ENCODE measurements at regions not wholly inside any gene's neighbourhood (a gene's known extent, or its start where the extent isn't known, plus 50 kb on each side); places are given as distances from the start of the nearest gene placed in this dataset.
"Not testable (repeated sequence)": the region's sequence is repeated elsewhere in the genome, so short reads cannot be mapped to it uniquely, and the experiment has no call there.

DNA sequence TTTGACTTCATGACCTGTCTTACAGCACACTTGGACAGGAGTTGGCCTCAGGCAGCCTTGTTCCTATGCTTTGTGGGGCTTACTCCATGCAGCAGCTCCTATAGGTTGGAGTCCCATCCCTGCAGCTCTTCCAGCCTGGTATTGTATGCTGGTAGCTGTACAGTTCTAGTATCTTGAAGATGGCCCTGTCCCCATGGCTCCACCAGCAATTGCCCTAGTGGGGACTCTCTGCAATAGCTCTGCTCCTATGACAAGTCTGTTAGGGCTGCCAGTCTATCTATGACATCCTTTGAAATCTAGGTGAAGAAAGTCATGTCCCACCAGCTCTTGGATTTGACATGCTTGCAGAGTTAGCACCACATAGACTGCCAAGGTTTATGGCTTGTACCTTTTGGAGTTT, 252.6 kb downstream of the ANTXR2 start:
- no peak for FAIRE-seq
- TF ChIP-seq SPI1 (IDR thresholded peaks at IDR 0.05; ENCODE audit: low read depth, low read length) (no peak), TAF1 (IDR thresholded peaks at IDR 0.05; ENCODE audit: low read depth, low read length) (no peak), PAX5 (IDR thresholded peaks at IDR 0.05; ENCODE audit: insufficient read depth, low read length, severe bottlenecking) (no peak), POLR2AphosphoS5 (IDR thresholded peaks at IDR 0.05; ENCODE audit: low read depth, low read length) (no peak), POLR2A (IDR thresholded peaks at IDR 0.05; ENCODE audit: low read depth, low read length) (no peak), POU2F2 (IDR thresholded peaks at IDR 0.05; ENCODE audit: low read depth, low read length) (no peak)
- DNase-seq (ENCODE audit: insufficient read length, low spot score) = no peak

DNA sequence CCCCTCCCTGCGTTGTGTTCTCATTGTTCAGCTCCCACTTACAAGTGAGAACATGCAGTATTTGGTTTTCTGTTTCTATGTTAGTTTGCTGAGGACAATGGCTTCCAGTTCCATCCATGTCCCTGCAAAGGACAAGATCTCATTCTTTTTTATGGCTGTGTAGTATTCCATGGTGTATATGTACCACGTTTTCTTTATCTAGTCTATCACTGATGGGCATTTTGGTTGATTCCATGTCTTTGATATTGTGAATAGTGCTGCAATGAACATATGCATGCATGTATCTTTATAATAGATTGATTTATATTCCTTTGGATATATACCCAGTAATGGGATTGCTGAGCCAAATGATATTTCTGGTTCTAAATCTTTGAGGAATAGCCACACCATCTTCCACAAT, 265.1 kb downstream of the ANTXR2 start:
- DNase-seq (ENCODE audit: insufficient read length, low spot score); FAIRE-seq: not testable (repeated sequence)

DNA sequence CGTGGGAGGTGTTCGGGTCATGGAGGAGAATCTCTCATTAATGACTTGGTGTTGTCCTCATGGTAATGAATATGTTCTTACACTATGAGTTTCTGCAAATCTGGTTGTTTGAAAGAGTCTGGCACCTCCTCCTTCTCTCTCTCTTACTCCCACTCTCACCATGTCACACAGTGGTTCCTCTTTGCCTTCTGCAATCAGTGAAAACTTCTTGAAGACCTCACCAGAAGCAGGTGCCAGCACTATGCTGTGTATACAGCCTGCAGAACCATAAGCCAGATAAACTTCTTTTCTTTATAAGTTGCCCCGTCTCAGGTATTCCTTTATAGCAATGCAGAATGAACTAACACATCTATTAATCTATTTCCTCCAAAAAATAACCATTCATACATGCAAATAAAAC, 275.0 kb downstream of the ANTXR2 start:
- TF ChIP-seq TAF1 (IDR thresholded peaks at IDR 0.05; ENCODE audit: low read depth, low read length) (no peak), POLR2AphosphoS5 (IDR thresholded peaks at IDR 0.05; ENCODE audit: low read depth, low read length) (no peak), SPI1 (IDR thresholded peaks at IDR 0.05; ENCODE audit: low read depth, low read length) (no peak), PAX5 (IDR thresholded peaks at IDR 0.05; ENCODE audit: insufficient read depth, low read length, severe bottlenecking) (no peak), POLR2A (IDR thresholded peaks at IDR 0.05; ENCODE audit: low read depth, low read length) (no peak), POU2F2 (IDR thresholded peaks at IDR 0.05; ENCODE audit: low read depth, low read length) (no peak)
- FAIRE-seq (no peak), DNase-seq (ENCODE audit: insufficient read length, low spot score) (no peak)

DNA sequence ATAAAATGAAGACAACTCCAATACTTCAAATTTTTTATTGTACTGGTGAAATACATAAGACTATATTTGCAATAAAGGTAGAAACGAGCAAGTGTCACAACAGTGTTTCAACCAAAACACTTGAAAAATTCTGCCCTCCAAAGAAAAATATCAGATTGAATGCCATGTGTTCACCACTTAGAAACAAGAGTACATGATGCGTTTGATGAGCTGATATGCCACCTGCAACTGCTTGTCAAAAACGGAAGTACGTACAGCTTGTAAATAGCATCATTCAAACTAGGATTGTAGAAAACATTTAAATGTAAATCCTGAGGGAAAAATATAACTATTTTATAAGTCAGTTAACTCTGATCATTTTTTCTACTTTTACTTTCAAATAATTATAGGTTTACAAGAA, 276.1 kb downstream of the ANTXR2 start:
- no peak for TF ChIP-seq PAX5 (IDR thresholded peaks at IDR 0.05; ENCODE audit: insufficient read depth, low read length, severe bottlenecking)
- TF ChIP-seq POU2F2 (IDR thresholded peaks at IDR 0.05; ENCODE audit: low read depth, low read length) = no peak
- TF ChIP-seq POLR2A (IDR thresholded peaks at IDR 0.05; ENCODE audit: low read depth, low read length) = no peak
- no peak for TF ChIP-seq POLR2AphosphoS5 (IDR thresholded peaks at IDR 0.05; ENCODE audit: low read depth, low read length)
- no peak for TF ChIP-seq TAF1 (IDR thresholded peaks at IDR 0.05; ENCODE audit: low read depth, low read length)
- TF ChIP-seq SPI1 (IDR thresholded peaks at IDR 0.05; ENCODE audit: low read depth, low read length) = no peak
- FAIRE-seq (no peak), DNase-seq (ENCODE audit: insufficient read length, low spot score) (no peak)

DNA sequence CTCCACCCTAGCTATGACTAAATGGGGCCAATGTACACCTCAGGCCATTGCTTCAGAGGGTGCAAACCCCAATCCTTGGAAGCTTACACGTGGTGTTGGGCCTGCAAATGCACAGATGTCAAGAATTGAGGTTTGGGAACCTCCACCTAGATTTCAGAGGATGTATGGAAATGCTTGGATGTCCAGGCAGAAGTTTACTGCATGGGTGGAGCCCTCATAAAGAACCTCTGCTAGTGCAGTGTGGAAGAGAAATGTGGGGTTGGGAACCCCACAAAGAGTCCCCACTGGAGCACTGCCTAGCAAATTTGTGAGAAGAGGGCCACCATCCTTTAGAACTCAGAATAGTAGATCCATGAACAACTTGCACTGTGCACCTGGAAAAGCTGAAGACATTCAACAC, 284.1 kb downstream of the ANTXR2 start:
- no peak for TF ChIP-seq PAX5 (IDR thresholded peaks at IDR 0.05; ENCODE audit: insufficient read depth, low read length, severe bottlenecking)
- no peak for TF ChIP-seq TAF1 (IDR thresholded peaks at IDR 0.05; ENCODE audit: low read depth, low read length)
- no peak for TF ChIP-seq POLR2AphosphoS5 (IDR thresholded peaks at IDR 0.05; ENCODE audit: low read depth, low read length)
- no peak for FAIRE-seq
- no peak for DNase-seq (ENCODE audit: insufficient read length, low spot score)

DNA sequence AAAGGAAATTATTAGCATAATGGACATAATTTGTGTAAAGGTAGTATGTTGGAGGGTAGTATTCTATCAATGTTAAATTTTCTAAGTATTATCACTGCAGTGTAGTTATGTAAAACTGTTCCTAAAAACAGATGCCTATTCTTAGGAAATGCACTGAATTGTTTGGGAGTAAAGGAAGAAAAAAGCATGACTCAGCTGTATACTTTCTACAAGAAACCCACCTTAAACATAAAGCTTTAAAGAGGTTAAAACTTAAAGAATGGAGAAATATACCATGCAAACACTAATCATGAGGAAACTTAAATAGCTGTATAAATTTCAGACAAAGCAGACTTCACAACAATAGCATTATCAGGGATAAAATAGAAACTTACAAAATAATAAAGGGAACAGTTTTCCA, 292.9 kb downstream of the ANTXR2 start:
- DNase-seq (ENCODE audit: insufficient read length, low spot score) (no peak), FAIRE-seq (no peak)
- TF ChIP-seq PAX5 (IDR thresholded peaks at IDR 0.05; ENCODE audit: insufficient read depth, low read length, severe bottlenecking) (no peak), TAF1 (IDR thresholded peaks at IDR 0.05; ENCODE audit: low read depth, low read length) (no peak), SPI1 (IDR thresholded peaks at IDR 0.05; ENCODE audit: low read depth, low read length) (no peak), POLR2AphosphoS5 (IDR thresholded peaks at IDR 0.05; ENCODE audit: low read depth, low read length) (no peak), POU2F2 (IDR thresholded peaks at IDR 0.05; ENCODE audit: low read depth, low read length) (no peak), POLR2A (IDR thresholded peaks at IDR 0.05; ENCODE audit: low read depth, low read length) (no peak)

DNA sequence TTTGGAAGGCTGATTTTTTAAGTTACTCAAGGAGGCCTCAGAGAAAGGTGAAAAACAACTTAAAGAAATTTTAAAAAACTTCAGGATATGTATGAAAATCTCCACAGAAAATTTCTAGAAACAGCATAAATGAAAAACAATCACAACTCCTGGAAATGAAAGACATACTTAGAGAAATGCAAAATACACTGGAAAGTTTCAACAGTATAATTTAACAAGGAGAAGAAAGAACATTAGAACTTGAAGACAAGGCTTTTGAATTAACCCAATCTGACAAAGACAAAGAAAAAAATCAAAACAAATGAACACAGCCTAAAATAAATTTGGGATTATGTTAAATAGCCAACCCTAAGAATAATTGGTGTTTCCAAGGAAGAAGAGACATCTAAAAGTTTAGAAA, 300.5 kb downstream of the ANTXR2 start:
- TF ChIP-seq POU2F2 (IDR thresholded peaks at IDR 0.05; ENCODE audit: low read depth, low read length) (no peak), POLR2A (IDR thresholded peaks at IDR 0.05; ENCODE audit: low read depth, low read length) (no peak)
- no peak for FAIRE-seq
- no peak for DNase-seq (ENCODE audit: insufficient read length, low spot score)

DNA sequence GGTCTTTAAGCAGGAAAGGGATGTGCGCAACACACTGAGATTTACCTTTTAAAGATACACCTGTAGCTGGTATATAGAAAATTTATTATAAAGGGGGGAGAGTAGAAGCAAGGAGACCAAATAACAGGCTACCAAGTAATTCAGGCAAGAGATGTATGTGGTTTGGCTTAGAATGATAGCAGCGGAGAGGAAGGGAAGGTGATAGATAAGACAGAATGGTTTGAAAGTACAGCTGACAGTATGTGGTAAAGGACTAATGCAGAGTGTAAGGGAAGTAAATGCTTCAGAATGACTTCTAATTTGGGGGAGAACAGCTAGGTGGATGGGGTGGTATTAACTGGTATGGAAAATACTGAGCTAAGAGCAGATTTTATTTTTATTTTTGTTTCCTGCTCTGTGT, 308.9 kb downstream of the ANTXR2 start:
- no peak for FAIRE-seq
- DNase-seq (ENCODE audit: insufficient read length, low spot score) = no peak
- TF ChIP-seq POU2F2 (IDR thresholded peaks at IDR 0.05; ENCODE audit: low read depth, low read length) (no peak), PAX5 (IDR thresholded peaks at IDR 0.05; ENCODE audit: insufficient read depth, low read length, severe bottlenecking) (no peak), SPI1 (IDR thresholded peaks at IDR 0.05; ENCODE audit: low read depth, low read length) (no peak), POLR2AphosphoS5 (IDR thresholded peaks at IDR 0.05; ENCODE audit: low read depth, low read length) (no peak), TAF1 (IDR thresholded peaks at IDR 0.05; ENCODE audit: low read depth, low read length) (no peak), POLR2A (IDR thresholded peaks at IDR 0.05; ENCODE audit: low read depth, low read length) (no peak)

DNA sequence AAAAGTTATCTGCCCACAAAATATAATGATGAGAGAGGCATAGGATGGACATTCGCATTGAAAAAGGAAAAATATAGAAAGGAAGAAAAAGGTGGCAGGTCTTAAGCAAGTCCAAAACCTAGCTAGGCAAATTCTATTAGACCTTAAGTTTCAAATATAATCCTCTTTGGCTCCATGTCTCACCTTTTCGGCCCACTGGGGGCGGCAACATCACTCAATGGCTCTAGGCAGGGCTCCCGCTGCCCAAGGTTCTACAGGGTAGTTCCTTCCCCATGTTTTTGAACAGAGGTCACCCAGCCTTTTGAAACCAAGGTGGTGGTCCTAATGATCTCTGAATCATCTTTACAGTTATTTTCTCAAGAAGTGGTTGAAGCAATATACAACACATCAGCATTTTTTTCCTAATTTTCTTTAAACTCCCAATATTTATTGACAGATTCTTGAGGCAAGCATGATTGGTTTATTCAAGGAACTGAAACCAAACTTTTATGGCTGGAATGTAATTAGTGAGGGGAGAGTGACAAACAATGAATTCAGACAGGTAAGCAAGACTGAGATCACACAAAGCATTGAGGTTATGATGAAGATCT, 309.4 kb downstream of the ANTXR2 start:
- TF ChIP-seq TAF1 (IDR thresholded peaks at IDR 0.05; ENCODE audit: low read depth, low read length) = no peak
- TF ChIP-seq SPI1 (IDR thresholded peaks at IDR 0.05; ENCODE audit: low read depth, low read length) = no peak
- no peak for TF ChIP-seq POLR2AphosphoS5 (IDR thresholded peaks at IDR 0.05; ENCODE audit: low read depth, low read length)
- TF ChIP-seq PAX5 (IDR thresholded peaks at IDR 0.05; ENCODE audit: insufficient read depth, low read length, severe bottlenecking) = no peak
- DNase-seq (ENCODE audit: insufficient read length, low spot score) (no peak), FAIRE-seq (no peak)

DNA sequence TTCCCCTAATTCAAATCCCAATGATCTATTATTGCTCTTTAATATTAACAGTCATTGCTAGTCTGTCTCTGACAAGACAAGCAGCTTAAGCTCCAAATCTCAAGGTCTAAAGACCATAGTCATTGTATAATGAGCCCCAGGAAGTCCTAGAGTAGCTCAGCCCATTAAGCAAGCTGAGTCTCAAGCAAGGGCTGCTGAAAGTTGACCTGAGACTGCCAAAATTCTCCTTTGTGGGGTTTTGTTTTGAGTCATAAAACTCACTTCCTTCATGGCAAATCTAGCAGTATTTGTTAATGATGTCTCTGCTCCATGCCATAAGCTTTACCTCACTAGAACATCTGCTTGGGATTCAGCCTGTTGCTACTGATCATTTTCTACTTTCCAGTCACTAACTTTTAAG, 313.2 kb downstream of the ANTXR2 start:
- TF ChIP-seq POLR2AphosphoS5 (IDR thresholded peaks at IDR 0.05; ENCODE audit: low read depth, low read length) (no peak), SPI1 (IDR thresholded peaks at IDR 0.05; ENCODE audit: low read depth, low read length) (0 out of 2 replicates have a peak, but pooled peaks have one; percentile 21)
- no peak for DNase-seq (ENCODE audit: insufficient read length, low spot score)
- FAIRE-seq = no peak

DNA sequence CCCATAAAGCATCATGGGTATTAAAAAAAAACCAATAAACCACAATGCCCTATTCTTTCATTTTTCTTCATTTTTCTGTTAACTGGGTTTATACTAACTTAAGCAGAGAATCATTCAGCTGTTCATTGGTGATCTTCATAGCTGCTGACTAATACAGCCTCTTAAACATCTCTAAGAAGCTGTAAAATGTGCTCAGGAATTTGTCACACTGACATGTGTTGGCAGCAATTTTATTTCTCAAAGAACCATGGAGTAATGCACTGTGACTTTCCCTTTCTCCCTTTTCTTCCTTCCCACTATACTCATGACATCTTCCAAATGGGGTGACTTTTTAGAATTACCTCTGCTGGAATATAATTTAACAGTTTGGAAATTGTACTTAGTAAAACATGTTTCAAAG, 315.4 kb downstream of the ANTXR2 start:
- FAIRE-seq = no peak
- no peak for DNase-seq (ENCODE audit: insufficient read length, low spot score)
- TF ChIP-seq TAF1 (IDR thresholded peaks at IDR 0.05; ENCODE audit: low read depth, low read length) (no peak), SPI1 (IDR thresholded peaks at IDR 0.05; ENCODE audit: low read depth, low read length) (no peak), POU2F2 (IDR thresholded peaks at IDR 0.05; ENCODE audit: low read depth, low read length) (no peak), POLR2AphosphoS5 (IDR thresholded peaks at IDR 0.05; ENCODE audit: low read depth, low read length) (no peak), POLR2A (IDR thresholded peaks at IDR 0.05; ENCODE audit: low read depth, low read length) (no peak), PAX5 (IDR thresholded peaks at IDR 0.05; ENCODE audit: insufficient read depth, low read length, severe bottlenecking) (no peak)
